GM21423 (cell line): ENCODE measurements at regions not wholly inside any gene's neighbourhood (a gene's known extent, or its start where the extent isn't known, plus 50 kb on each side); places are given as distances from the start of the nearest gene placed in this dataset.

ENCODE experiments used
- ATAC-seq: cut with Tn5 transposase; IDR thresholded peaks from one replicate; pipeline ENCODE4 v1.9.1; 2021; ENCODE audit warnings: mild to moderate bottlenecking, moderate library complexity; ENCODE audit not compliant: unreplicated experiment

DNA sequence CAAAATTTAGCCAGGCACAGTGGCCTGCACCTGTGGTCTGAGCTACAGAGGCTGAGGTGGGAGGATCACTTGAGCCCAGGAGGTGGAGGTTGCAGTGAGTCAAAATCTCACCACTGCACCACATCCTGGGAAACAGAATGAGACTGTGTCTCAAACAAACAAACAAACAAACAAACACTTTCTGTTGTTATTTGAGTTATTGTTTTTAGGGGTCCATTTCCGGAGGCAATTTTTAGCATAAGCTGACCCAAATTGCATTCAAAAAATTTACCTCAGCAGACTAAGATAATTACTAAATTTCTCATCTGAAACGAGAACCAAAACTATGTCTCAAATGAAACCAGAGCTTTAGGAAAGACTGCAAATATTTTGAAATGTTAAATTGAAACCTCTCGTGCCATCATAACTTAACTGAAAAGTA, 1485.1 kb downstream of the EFNA5 start:
- ATAC-seq, result no peak

DNA sequence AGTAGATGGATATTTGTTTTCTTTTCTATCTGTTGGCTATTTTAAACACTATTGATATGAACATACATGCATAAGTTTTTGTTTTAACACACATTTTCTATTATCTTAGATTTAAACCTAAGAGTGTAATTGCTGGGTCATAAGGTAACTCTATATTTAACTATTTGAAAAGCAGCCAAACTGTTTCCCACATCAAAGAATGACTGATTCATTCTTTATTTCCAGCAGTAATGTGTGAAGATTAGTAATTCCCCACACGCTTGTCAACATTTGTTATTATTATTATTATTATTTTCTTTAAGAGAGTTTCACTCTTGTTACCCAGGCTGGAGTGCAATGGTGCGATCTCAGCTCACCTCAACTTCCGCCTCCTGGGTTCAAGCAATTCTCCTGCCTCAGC, 1495.8 kb downstream of the EFNA5 start:
- no peak for ATAC-seq

DNA sequence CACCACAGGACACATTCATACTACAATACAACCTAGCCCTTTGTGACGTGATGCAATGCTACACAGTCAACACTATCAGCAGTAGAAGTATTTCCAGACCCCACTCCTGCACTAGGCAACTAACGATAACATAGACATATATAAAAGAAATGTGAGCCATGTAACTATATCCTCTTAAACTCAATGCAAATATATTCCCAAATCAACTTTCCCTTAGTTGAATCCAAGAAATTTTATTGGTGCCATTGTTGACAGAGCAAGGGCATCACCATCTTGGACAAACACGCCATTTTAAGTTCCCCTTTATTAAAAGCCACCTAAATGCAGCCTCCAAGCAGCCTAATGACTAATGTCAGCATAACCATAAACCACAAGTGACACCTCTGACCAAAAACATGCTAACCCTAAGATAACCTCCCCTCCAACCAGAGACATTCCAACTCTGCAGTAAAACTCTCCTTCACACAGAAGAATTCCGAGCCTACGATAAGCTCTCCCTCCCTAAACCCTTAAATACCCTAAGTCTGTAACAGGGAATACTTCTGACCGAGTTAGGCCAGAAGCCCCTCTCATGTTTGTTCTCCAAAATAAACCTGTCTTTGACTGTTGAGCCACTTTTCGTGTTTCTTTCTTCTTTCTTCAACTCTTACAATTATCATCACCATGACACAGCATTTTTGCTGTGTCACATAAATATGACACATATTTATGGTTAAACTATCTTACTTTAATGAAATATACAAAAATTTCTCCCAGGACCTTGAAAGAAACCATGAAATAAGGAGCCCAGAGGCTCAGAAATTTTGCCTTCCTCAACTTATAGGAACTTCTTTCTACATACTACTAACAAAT, 1497.8 kb downstream of the EFNA5 start:
- ATAC-seq, result no peak

DNA sequence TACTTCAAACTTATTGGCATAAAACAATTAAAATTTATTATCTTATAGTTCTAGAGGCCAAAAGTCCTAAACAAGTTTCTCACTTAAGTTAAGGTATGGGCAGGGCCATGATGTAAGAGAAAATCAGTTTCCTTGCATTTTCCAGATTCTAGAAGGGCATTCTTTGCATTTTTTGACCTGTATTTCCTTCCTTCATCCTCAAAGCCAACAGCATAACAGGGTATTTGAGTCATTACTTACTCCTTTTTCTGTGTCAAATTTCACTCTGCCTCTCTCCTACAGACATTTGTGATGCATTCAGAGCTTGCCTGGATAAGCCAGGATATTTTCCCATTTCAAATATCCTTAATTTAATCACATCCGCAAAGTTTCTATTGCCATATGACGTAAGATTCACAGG, 1499.0 kb downstream of the EFNA5 start:
- no peak for ATAC-seq

DNA sequence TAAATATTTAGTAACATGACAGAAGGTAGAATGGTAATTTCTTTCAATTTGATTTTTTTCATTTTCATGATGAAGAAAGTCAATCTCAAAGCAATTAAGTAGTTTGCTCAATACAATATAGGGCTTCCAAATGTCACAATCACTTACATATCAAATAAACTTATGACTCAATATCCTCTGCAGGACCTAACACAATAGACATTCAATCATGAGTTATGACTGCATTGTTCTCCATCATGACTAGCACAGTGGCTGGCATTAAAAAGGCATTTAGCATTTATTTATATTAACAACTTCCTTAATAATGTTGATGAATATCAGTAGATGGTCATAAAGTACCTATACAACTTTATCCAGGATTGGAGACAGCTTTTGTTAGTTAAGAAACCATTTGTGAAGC, 1499.6 kb downstream of the EFNA5 start:
- ATAC-seq, result no peak

DNA sequence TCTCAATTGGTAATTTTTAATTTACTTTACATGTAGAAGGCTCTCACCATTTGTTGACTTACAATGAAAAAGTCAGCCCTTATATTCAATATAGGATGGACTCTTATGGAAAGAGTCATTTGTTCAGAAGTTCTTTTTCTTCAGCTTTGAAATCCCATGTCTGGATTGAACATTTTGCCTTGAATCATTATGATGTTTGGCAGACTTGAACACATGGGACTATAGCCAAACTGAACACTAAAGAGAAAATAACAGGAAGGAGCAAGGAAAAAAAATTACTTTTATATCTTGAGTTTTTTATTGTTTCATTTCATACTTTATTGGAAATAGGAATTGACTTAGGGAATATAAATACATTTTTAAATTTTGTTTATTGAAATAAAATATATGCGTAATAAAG, 1503.0 kb downstream of the EFNA5 start:
- no peak for ATAC-seq

DNA sequence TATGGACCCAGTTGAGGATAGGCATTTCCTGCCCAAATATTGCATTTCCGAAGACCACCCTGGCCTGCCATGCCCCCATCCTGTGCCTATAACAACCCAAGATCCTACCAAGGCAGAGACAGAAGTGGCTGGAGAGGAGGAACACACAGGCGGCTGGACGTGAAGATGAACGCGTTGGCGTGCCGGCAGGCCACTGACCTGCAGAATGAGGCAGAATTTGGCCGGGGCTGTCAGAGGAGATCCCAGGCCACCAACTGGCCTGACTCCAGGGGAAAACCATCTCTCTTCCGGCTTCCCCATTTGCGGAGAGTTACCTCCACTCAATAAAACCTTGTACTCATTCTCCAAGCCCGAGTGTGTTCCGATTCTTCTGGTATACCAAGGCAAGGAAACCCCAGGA, 1507.5 kb downstream of the EFNA5 start:
- ATAC-seq, result no peak

DNA sequence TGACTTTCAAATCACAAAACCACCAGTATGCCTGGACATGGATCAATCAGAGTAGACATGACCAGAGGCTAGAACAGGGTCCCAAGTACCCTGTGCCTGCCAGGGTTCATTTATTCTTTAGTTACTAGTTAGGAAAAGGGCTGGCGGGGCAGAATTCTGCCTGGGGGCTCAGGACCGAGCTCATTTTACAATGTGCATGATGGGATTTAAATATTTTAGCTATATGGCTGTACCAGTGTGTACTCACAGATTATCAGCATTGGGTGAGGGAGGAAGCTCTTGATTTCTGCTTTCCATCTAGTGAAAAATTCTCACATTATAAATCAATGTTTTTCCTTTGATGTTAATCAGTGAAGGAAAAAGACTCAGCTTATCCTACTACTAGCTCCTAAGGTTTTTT, 1511.1 kb downstream of the EFNA5 start:
- no peak for ATAC-seq

DNA sequence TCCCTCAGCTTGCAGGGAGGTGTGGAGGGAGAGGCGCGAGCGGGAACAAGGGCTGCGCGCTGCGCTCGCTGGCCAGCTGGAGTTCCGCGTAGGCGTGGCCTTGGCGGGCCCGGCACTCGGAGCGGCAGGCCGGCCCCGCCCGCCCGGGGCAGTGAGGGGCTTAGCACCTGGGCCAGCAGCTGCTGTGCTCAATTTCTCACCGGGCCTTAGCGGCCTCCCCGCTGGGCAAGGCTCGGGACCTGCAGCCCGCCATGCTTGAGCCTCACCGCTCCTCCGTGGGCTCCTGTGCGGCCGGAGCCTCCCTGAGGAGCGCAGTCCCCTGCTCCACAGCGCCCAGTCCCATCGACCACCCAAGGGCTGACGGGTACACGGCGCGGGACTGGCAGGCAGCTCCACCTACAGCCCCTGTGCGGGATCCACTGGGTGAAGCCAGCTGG, 1516.4 kb downstream of the EFNA5 start:
- ATAC-seq, result no peak

DNA sequence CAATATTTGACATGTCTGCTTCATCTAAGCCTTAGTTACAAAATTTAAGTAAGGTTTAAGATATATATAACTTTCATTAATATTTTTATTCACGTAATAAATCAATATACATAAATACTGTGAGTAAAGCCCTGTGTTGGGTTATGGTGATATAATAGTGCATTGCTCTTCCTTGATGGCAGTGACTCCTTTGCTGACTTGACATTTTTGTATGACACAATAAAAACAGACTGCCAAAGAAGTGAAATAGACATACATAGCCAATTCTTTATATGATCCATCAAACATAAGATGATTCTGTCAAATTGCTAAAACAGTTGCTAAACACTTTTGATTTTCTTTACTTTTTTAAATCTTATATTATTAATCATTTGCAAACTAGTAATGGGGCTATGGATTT, 1518.2 kb downstream of the EFNA5 start:
- no peak for ATAC-seq

DNA sequence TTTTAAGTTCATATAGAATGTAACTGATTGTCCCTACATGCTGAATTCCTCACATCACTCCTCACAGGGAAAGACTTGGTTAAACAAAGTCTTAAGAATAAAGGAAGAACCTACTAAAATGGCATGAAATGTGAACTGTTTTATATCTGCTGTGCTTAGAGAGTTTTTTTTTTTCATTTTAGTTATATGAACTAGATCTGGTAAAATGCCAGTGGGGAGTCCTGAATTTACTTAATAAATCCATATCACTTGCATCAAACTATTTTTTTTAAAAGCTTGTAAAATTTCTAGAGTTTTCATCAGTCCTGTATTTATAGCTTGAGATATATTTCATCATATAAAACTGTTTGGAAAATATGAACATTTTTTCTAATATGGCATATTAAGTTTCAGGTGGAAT, 1528.6 kb downstream of the EFNA5 start:
- no peak for ATAC-seq

DNA sequence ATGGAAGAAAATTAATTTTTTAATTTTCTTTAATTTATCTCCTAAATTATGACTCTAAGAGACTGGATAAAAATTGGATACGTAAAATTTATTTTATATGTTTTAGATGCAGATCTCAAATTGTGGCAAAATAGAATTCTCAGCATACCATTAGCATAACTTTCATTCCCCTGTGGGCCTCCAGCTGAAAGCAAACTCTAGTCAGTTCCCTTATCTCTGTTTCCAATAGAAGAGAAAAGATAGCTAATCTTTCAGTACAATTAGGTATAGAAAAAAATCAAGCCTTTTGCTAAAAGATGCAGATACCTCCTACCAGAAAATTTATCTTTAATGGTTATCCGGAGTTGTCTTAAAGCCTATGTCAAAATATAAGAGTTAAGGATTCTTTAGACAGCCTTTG, 1530.6 kb downstream of the EFNA5 start:
- ATAC-seq, result no peak

DNA sequence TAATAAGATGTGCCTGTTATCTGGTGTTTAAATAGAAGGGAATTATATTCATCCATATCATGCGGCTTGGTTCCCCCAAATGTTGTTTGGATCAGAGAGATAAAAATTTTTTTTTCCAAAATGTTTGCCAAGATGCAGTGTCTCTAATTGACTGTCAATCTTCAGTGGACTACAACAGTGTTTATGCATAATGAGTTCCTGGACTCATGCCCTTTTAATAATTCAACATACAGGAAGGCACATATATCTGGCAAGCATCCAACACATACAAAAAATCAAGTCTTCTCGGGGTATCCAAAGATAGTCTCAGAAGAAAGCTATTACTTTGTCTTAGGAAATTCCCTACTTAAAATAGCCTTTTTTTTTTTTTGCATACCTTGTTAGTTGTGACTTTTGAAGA, 1534.7 kb downstream of the EFNA5 start:
- ATAC-seq, result no peak

DNA sequence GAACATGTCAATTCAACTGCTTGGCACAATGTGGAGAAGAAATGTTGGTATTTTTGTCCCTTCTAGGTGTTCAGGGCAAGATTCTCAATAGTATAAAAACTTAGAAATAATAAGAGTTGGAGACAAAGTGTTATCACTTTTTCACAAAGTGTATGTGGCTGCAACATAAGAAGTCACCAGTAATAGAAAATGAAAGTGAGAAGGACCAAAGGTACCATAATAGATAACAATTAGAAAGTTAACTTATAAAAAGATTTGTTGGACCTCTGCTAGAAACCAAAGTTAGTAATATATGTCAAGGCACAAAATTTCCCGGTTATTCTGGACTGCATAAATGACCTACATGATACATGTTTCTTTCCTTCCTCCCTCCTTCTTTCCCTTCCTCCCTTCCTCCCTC, 1535.3 kb downstream of the EFNA5 start:
- no peak for ATAC-seq

DNA sequence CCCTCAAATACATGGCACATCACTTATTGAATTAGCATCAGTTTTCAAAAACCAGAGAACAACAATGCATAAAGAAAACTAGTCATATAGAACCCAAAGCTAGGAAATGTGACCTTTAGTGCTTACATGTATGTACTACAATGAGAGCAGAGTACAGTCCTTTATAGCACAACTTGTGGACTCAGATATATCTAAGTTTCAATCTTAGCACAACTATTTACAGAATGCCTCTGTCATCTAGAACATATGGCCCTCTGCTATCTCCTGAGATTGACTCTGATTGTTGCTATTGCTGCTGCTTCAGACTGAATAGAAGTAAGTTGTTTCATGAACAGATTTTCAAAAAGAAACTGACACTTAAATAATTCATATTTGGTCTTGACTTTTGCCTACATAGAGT, 1536.2 kb downstream of the EFNA5 start:
- ATAC-seq, result no peak

DNA sequence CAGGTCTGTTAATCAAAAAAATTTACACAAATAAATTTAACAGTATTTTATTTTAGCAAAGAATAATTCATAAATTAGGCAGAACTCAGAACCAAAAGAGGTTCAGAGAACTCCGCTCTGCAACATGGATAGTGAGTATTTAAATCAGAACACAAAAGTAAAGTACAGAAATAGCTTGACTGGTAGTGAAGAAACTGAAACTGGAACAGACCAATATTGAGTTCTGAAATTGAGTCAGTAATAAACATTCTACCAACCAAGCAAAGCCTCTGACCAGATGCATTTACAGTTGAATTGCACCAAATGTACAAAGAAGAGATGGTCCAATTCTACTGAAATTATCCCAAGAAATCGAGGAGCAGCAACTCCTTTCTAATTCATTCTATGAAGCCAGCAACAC, 1542.8 kb downstream of the EFNA5 start:
- ATAC-seq, result no peak

DNA sequence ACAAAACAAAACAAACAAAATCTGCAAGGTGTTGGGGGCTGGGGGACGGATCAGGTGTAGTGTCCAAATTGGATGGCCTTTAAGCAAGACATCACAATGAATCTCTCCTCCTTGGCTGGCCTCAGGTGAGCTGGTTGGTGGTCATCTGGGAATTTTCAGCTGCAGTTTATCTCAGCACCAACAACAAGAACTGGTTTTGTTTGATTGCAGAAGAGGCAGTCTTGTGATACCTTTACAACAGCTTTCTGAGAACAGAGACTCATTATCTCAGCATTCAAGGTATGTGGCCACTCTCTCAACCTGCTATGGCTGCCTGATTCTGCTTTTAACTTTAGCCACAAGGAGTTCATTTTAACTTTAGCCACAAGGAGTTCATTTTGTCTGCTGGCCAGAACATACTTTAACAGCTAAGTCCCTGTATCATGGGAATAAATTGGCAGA, 1543.4 kb downstream of the EFNA5 start:
- no peak for ATAC-seq

DNA sequence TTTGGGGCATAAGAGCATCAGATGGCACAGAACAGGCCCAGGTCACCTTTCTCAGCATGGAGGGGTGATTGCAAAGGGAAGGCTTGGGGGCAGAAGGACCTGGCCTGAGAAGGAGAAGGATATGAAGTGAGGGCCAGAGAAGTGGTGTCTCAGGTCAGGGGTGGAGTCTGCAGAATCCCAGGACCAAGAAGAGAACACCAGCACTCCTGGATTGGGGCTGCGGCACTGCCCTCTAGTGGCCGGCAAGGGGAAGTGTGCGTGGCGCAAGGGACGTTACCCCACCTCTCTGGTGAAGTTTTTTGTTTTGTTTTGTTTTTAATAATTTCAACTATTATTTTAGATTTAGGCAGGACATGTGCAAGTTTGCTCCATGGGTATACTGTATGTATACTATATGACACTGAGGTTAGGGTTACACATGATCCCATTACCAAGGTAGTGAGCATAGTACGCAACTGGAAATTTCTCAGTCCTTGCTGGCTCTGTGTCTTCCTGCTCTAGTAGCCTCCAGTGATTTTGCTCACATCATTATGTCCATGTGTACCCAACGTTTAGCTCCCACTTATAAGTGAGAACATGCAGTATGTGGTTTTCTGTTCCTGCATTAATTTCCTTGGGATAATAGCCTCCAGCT, 1548.6 kb downstream of the EFNA5 start:
- ATAC-seq, result no peak

DNA sequence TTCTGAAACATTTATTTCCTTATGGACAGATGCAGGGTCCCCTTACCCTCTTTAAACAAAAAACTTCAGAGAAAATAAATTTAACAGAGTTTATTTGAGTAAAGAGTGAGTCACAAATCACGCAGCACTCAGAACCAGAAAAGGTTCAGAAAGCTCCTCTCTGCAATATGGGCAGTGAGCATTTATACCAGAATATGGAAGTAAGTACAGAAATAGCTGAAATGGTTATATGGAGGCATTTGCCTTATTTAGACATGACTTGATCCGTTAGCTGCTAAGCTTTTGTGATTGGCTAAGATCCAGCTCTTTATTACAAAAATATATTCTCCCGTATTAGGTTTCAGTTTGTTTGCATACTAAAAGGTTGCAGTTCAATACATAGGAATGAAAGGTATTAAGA, 1554.1 kb downstream of the EFNA5 start:
- ATAC-seq, result no peak

DNA sequence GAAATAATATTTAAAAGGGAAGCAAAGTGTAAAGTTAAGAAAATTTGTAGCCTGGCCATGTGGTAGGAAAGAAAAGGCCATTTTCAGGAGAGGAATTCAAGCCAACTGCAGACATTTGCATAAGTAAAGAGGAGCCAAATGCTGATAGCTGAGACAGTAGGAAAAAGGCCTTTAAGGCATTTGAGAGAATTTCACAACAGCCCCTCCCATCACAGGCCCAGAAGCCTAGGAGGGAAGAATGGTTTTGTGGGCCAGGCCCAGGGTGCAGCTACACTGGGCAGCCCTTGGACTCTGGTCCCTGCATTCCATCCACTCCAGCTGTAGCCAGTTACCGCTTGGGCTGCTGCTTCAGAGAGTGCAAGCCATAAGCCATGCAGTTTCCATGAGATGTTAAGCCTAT, 1556.8 kb downstream of the EFNA5 start:
- no peak for ATAC-seq

DNA sequence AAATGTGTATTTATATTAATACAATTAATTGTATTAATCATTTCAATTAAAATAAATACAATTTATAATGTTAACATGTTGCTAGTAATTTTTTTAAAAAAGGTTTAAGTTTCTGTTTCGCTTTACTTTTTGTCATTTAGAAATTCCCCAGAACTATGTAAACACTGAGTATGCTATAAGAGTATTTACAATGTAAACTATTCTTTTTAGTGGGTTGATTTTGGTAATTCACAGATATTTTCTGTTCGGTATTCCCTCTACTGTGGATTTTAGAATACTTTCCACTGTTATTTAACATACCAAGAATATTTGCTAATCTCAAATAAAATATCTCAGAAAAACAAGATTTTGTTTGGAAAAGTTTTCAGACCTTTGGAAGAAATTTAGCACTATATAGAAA, 1564.4 kb downstream of the EFNA5 start:
- no peak for ATAC-seq

DNA sequence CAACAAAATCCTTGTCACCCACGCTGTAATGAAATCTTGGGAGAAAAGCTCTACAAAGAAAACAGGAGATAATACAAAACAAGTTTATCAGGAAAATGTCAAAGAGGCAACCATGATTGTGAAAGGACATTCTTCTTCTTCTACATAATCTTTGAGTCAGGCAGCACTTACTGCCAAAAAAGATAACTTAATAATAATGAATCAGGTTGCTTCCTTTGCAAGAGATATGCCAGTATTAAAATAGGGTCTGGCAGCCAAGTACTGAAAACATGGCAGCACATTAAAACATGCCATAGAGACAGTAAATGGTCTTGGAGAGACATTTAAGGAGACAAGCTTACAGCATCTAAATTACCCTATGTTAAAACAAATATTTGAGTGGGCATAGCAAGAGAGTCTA, 1573.4 kb downstream of the EFNA5 start:
- no peak for ATAC-seq

DNA sequence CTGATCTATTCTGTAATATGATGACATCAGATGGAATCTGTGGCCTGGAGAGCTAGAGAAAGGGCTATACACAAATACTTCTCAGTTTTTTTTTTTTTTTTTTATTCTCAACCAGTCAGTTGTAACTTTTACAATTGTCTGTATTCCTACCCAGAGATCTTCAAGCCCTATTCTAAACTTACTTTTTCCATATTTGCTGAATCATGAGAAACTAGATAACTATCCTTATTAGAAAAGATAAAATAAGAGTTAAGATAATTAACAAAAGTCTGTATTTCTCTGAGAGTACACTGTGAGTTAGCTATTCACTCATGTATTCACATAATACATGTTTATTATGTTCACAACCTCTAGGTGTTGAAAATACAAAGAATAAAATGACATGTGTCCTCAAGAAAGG, 1575.9 kb downstream of the EFNA5 start:
- ATAC-seq, result no peak
